Dermis blood vessel endothelial cell (primary cell): ENCODE measurements at regions not wholly inside any gene's neighbourhood (a gene's known extent, or its start where the extent isn't known, plus 50 kb on each side); places are given as distances from the start of the nearest gene placed in this dataset.
A peak's percentile ranks its signal among the peaks of the same experiment; 100 is the strongest.
"Not testable (repeated sequence)": the region's sequence is repeated elsewhere in the genome, so short reads cannot be mapped to it uniquely, and the experiment has no call there.

ENCODE experiments used
- DNase-seq: peaks from one replicate; pipeline ENCODE4 v3.0.0; 2010

DNA sequence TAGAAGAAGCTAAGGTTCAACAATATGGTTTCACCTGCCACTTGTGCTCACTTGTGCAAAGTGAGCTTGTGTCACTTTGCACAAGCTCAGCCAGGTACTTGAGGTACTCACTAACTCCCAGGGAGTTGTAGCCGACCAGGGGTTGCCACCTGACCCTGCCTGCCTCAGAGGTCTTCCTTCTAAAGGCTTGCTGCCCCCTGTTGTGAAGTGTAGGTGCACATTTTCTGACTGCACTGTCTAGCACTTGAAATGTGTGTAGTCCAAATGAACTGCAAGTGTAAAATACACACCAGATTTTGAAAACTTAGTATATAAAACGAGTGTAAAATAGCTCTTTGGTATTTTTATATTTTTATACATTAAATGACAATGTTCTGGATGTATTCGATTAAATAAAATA lies 230.8 kb downstream of the DLEU7 start:
- no peak for DNase-seq

- no peak for DNase-seq
Observed at GRCh38 chr13:50613356-50613831, 230.1 kb downstream of the DLEU7 start.

DNA sequence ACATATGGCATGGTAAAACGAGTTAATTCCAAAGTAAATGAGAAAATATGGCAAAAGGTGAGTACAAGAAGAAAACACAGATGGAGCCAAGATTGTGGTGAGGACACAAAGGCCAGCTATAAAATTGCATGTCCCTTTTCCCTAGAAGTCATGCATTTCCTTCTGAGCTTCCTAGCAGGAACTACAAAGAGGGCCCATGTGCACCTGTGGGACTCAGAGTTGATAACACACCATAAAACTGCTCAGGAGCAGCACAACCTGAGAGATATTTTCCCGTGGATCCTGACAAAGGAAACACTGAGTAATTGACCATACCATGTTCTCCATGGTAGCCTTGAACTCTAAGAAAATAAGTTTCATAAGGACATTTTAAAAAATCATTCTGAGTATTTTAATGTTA lies 228.3 kb downstream of the DLEU7 start:
- DNase-seq = no peak

DNA sequence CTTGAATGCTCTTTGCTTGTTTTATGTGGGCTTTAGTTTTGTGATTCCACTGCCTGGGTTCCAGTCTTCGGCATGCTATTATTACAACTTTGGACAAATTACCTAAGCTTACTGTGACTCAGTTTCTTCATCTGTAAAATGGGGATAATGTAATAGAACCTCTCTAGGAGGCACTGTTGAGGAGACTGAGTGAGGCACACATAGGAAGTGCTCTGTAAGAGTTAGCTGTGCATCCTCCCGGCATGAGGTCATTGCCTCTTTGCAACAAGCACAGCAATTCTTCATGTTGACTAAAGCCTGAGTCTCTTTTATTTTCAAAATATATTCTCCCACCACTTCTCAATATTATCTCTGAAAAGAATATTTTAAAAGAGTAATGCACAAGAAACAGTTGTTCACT lies 227.4 kb downstream of the DLEU7 start:
- peak; percentile 2 for DNase-seq

DNA sequence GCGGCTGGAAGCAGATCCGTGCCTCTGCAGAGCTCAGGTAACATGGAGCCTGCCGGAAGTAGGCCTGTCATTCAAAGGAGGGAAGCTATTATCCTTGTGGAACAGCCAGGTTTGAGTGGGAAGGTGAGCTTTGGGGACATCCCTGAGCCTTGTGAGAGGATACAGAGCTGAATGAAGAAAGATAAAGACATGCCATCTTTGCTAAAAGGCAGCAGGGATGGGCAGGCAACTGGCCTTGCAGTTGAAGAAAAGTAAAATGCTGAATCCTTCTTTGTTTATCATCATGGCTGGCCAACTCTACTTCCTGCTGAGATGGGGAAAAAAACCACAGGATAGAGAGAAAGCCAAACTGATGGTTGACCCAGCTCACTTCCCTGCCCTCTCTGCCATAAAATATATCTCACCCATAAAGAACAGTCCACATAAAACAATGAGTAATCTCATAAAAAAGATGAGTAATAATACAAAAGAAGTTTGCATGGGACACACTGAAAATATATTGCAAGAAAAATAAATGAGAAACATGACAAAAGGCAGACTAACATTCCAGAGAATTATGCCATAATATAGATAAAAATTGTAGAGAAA lies 226.3 kb downstream of the DLEU7 start:
- DNase-seq = peak; percentile 12

GRCh38 chr13:50618206-50618605 lies 225.3 kb downstream of the DLEU7 start:
- DNase-seq = no peak

DNA sequence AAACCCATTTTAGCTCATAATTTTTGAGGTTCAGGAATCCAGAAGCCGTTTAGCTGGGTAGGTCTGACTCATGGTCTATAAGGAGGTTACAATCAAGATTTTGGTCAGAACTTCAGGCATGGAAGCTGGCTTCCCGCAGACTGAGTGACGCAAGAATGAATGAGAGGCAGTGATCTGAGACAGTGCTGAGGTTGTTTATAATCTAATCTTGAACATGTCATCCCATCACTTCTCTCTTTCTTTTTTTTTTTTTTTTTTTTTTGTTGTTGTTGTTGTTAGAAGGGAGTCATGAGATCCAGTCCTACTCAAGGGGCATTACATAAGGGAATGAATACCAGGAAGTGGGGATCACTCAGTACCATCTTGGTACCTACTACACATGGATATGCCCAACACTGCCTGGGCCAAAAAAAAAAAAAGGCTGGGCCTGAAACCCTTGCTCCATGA lies 217.4 kb downstream of the DLEU7 start:
- DNase-seq = no peak

GRCh38 chr13:50627111-50627510 lies 216.4 kb downstream of the DLEU7 start:
- DNase-seq = no peak

GRCh38 chr13:50628512-50628911 lies 215.0 kb downstream of the DLEU7 start:
- not testable (repeated sequence) for DNase-seq

- peak; percentile 1 for DNase-seq
Observed at GRCh38 chr13:50629497-50629896, 214.0 kb downstream of the DLEU7 start.

DNA sequence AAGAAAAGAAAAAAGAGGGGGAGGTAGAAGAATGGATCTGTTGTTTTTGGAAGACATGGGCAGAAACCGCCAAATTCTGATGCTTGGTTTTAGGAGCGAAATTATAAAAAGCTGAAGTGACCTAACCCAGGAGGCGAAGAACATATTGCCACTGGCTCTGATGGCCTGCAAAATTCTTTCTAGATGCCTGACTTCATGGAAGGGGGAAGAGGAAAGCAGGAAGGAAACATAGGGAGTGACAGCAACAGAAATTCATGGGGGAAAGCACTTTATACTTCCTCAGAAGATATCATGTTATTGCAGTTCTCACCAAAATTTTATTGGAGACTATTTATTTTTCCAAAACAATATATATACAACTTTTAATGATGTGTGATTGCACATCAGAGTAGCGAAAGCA lies 213.5 kb downstream of the DLEU7 start:
- no peak for DNase-seq

GRCh38 chr13:50631041-50631440 lies 212.5 kb downstream of the DLEU7 start:
- peak; percentile 16 for DNase-seq

DNA sequence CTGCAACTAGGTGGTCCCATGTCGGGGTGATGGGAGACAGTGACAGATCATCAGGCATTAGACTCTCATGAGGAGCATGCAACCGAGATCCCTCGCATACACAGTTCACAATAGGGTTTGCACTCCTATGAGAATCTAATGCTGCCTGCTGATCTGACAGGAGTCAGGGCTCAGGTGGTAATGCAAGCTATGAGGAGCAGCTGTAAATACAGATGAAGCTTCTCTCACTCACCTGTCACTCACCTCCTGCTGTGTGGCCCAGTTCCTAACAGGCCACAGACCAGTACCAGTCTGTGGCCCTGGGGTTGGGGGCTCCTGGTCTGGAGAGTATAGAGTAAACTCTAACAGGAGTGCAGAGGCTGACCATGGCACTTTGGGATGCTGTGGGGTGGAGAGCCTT lies 209.2 kb downstream of the DLEU7 start:
- no peak for DNase-seq

GRCh38 chr13:50635504-50635903 lies 208.0 kb downstream of the DLEU7 start:
- DNase-seq = no peak

- DNase-seq = no peak
Observed at GRCh38 chr13:50636007-50636704, 207.3 kb downstream of the DLEU7 start.

GRCh38 chr13:50643060-50643459 lies 200.4 kb downstream of the DLEU7 start:
- DNase-seq = no peak

DNA sequence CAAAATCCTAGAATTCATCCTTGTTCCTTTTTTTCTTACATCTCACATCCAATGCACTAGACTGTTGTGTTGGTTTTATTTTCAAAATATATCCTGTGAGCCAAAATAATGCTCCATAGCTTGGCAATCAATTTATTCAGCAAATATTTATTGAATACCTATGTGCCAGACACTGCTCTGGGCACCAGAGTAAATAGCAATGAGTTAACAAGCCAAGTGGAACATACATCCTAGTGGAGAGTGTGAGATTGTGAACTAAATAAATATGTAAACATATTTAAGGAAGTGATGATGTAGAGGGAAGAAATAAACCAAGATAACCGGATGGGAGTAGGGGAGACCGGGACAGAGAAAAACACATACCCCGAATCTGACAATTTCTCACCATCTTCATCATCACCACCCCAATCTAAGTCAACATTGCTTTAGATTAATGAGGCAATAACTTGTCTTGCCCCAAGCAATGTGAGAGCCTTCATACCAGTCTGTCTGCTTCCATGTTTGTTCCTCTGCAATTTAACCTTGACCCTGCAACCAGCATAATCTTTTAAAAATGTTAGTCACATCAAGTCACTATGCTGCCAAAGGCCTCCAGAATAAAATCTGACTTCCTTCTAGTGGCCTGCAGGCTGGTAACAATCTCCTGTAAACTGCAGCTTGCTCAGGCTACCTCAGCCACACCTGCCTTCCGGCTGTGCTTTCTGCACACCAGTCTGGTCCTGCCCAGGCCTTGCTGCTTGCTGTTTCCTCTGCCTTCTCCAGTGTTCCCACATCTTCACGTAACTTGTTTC lies 199.2 kb downstream of the DLEU7 start:
- no peak for DNase-seq

- no peak for DNase-seq
Observed at GRCh38 chr13:50645092-50645491, 198.4 kb downstream of the DLEU7 start.

- no peak for DNase-seq
Observed at GRCh38 chr13:50646070-50646469, 197.4 kb downstream of the DLEU7 start.

GRCh38 chr13:50649211-50649610 lies 194.3 kb downstream of the DLEU7 start:
- DNase-seq = no peak

DNA sequence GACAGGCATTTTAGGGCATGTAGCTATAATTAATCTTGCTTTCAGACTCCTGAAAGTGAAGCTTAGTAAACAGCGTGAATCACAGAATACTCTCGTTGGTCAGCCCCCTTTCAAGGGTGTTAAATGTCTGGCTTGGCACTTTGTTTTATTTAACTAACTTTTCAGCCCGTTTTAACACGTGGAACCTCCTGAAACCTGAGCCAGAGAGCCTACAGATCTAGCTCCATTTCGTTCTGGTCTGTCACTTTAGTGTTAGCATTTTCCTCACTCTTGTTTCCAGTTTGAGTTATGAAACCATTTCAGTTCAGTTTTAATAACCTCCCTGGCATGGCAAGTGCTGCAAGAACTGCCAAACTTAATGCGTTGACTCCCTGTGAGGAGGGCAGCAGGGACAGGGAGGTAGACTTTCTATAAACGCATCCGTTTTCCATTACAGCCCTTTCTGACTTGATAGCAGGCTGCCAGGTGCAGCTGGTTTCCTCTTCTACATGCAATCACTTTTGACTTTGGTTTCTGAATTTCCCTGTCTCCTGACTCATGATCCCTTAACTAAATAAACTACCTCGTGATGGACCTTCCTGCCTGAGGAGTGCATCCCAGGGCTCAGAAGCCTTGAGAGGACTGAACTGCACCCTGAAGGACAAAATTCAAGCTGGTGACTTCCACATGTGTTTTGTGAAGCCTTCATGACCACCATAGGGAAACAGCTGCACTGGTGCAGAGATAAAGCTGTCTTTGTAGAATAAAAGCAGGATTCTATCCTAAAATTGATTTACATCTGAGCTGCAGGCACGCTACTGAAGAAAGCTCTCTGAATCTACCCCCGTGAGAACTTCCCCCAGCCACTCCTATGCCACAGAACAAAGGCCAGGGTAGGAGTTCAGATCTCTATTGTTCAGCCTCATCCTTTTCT lies 192.6 kb downstream of the DLEU7 start:
- DNase-seq = peak; percentile 60

- no peak for DNase-seq
Observed at GRCh38 chr13:50651922-50652321, 191.6 kb downstream of the DLEU7 start.

GRCh38 chr13:50654331-50654730 lies 189.2 kb downstream of the DLEU7 start:
- no peak for DNase-seq
